Kidney (tissue), 13 donors: ENCODE measurements at regions not wholly inside any gene's neighbourhood (a gene's known extent, or its start where the extent isn't known, plus 50 kb on each side); places are given as distances from the start of the nearest gene placed in this dataset.
A peak's percentile ranks its signal among the peaks of the same experiment; 100 is the strongest.

Experiments used
- DNase-seq, 5 donors: peaks; one replicate each; pipeline ENCODE4 v3.0.0-alpha.2; 2013 to 2020
- FAIRE-seq: peaks from 2 replicates; lab custom pipeline; 2012; peaks lifted over from hg19 to GRCh38; lab: Jason Lieb, UNC
- H3K27ac ChIP-seq, 2 donors: one replicate each; pipeline ENCODE4 v1.7.0; 2013; ENCODE audit warnings: low read depth in 2 of 2, low read length in 2 of 2, inconsistent platforms in 1 of 2
- H3K27me3 ChIP-seq: one replicate; pipeline ENCODE4 v1.7.1; 2013; ENCODE audit warnings: low read length, inconsistent platforms; ENCODE audit not compliant: control insufficient read depth, insufficient read depth
- H3K36me3 ChIP-seq, 3 donors: one replicate each; pipeline versions ENCODE4 v1.7.0 to v1.7.1; 2013; ENCODE audit warnings: low read length in 3 of 3, control low read depth in 1 of 3, inconsistent platforms in 1 of 3; ENCODE audit not compliant: insufficient read depth in 3 of 3, control insufficient read depth in 2 of 3
- H3K4me1 ChIP-seq, 3 donors: one replicate each; pipeline versions ENCODE4 v1.7.0 to v1.7.1; 2013; ENCODE audit warnings: low read length in 3 of 3, inconsistent platforms in 1 of 3, low read depth in 1 of 3; ENCODE audit not compliant: control insufficient read depth in 2 of 3, insufficient read depth in 2 of 3
- H3K4me3 ChIP-seq, 3 donors: one replicate each; pipeline versions ENCODE4 v1.7.0 to v1.8.1; 2013; ENCODE audit warnings: low read length in 3 of 3, control low read depth in 1 of 3, inconsistent platforms in 1 of 3
- H3K9ac ChIP-seq, 3 donors: one replicate each; pipeline versions ENCODE4 v1.7.0 to v1.7.1; 2013; ENCODE audit warnings: low read length in 3 of 3, control low read depth in 1 of 3, inconsistent platforms in 1 of 3
- H3K9me3 ChIP-seq, 3 donors: one replicate each; pipeline versions ENCODE4 v1.7.0 to v1.7.1; 2013; ENCODE audit warnings: low read length in 3 of 3, control low read depth in 1 of 3, inconsistent platforms in 1 of 3; ENCODE audit not compliant: control insufficient read depth in 2 of 3, insufficient read depth in 1 of 3
- CTCF ChIP-seq: IDR thresholded peaks from 3 replicates; pipeline ENCODE4 v1.5.1; 2012; ENCODE audit warnings: mild to moderate bottlenecking, moderate library complexity, borderline replicate concordance; ENCODE audit not compliant: insufficient read depth; ENCODE audit errors: extremely low read depth
- intact Hi-C: fragments of 100-400 bp; cut with DNase I; formaldehyde crosslinking; loops from one replicate; pipeline ENCODE4 v1.11.1; 2022
- donor health status: control.
- donor health status: control.
- donor health status: control.
- donor health status: control.
- donor health status: control.
- donor health status: DM: yes; HTN: yes; CAD: no.
- donor health status: Normal renal cell carcinoma (clear cell type).

GRCh38 chr13:23960566-23961156 lies 63.4 kb upstream of the C1QTNF9B start:
- Histone ChIP-seq H3K27me3 (no peaks in the 10 kb centered on the region), H3K36me3 (no peaks in the 10 kb centered on the region), H3K4me1 (no peaks in the 10 kb centered on the region), H3K4me3 (no peak overlapping the region), H3K9ac (no peak overlapping the region), H3K9me3 (no peaks in the 10 kb centered on the region), H3K27ac (no peak overlapping the region)
- TF ChIP-seq CTCF: peak; percentile 54
- DNase-seq: peak in 2 of 5 donors; percentile 41 to 68
- FAIRE-seq: peak; percentile 11
- intact Hi-C loops: no loop called here

GRCh38 chr13:23963184-23963931 lies 66.1 kb upstream of the C1QTNF9B start:
- Histone ChIP-seq H3K4me3 (no peak overlapping the region), H3K27me3 (no peaks in the 10 kb centered on the region), H3K4me1 (no peaks in the 10 kb centered on the region), H3K27ac (no peak overlapping the region), H3K9ac (no peak overlapping the region), H3K36me3 (no peaks in the 10 kb centered on the region), H3K9me3 (no peaks in the 10 kb centered on the region)
- no peak for DNase-seq
- TF ChIP-seq CTCF: no peak
- FAIRE-seq: no peak
- intact Hi-C loops: no loop called here

- Histone ChIP-seq H3K4me3 (no peak overlapping the region), H3K4me1 (no peaks in the 10 kb centered on the region), H3K36me3 (no peaks in the 10 kb centered on the region), H3K27ac (no peak overlapping the region), H3K9me3 (no peaks in the 10 kb centered on the region), H3K9ac (no peak overlapping the region), H3K27me3 (no peaks in the 10 kb centered on the region)
- no peak for FAIRE-seq
- intact Hi-C loops: no loop called here
- TF ChIP-seq CTCF: no peak
- DNase-seq: no peak
Measured at GRCh38 chr13:23963947-23964346, 66.6 kb upstream of the C1QTNF9B start.
